ENCODE measurements at regions not wholly inside any gene's neighbourhood (a gene's known extent, or its start where the extent isn't known, plus 50 kb on each side); places are given as distances from the start of the nearest gene placed in this dataset.
"Not testable (repeated sequence)": the region's sequence is repeated elsewhere in the genome, so short reads cannot be mapped to it uniquely, and the experiment has no call there.

- DNase-seq, result no peak
Measured at GRCh38 chr4:141530627-141531026, 105.8 kb upstream of the IL15 start.

- DNase-seq, result no peak
Measured at GRCh38 chr4:141534985-141535384, 101.4 kb upstream of the IL15 start.

- DNase-seq, result no peak
Measured at GRCh38 chr4:141538001-141538400, 98.4 kb upstream of the IL15 start.

GRCh38 chr4:141540643-141541042 lies 95.7 kb upstream of the IL15 start:
- no peak for DNase-seq

- peak in 2 of 3 donors; percentile 20 to 29 for DNase-seq
Measured at GRCh38 chr4:141541851-141542250, 94.5 kb upstream of the IL15 start.

GRCh38 chr4:141543176-141543575 lies 93.2 kb upstream of the IL15 start:
- DNase-seq, result no peak

- DNase-seq, result no peak
Measured at GRCh38 chr4:141543706-141544105, 92.7 kb upstream of the IL15 start.

GRCh38 chr4:141548791-141549190 lies 87.6 kb upstream of the IL15 start:
- DNase-seq, result no peak

- DNase-seq, result no peak
Measured at GRCh38 chr4:141560056-141560455, 76.3 kb upstream of the IL15 start.

- no peak for DNase-seq
Measured at GRCh38 chr4:141562649-141563048, 73.7 kb upstream of the IL15 start.

GRCh38 chr4:141563723-141564122 lies 72.7 kb upstream of the IL15 start:
- DNase-seq, result no peak

- DNase-seq, result not testable (repeated sequence)
Measured at GRCh38 chr4:141564961-141565360, 71.4 kb upstream of the IL15 start.

- no peak for DNase-seq
Measured at GRCh38 chr4:141565379-141566089, 70.8 kb upstream of the IL15 start.

GRCh38 chr4:141567326-141567915 lies 69.0 kb upstream of the IL15 start:
- no peak for DNase-seq

- DNase-seq, result peak in 1 of 3 donors; percentile 16
Measured at GRCh38 chr4:141569141-141569540, 67.2 kb upstream of the IL15 start.

- DNase-seq, result no peak
Measured at GRCh38 chr4:141570290-141570689, 66.1 kb upstream of the IL15 start.

- DNase-seq, result peak in 1 of 3 donors; percentile 8
Measured at GRCh38 chr4:141571362-141571761, 65.0 kb upstream of the IL15 start.

- no peak for DNase-seq
Measured at GRCh38 chr4:141571793-141572192, 64.6 kb upstream of the IL15 start.

- DNase-seq, result no peak
Measured at GRCh38 chr4:141573678-141574077, 62.7 kb upstream of the IL15 start.

- peak; percentile 18 to 61 (median 44) for DNase-seq
Measured at GRCh38 chr4:141575884-141576283, 60.5 kb upstream of the IL15 start.

GRCh38 chr4:141576585-141577110 lies 59.7 kb upstream of the IL15 start:
- DNase-seq, result no peak

GRCh38 chr4:141578451-141578850 lies 57.9 kb upstream of the IL15 start:
- DNase-seq, result no peak

- DNase-seq, result no peak
Measured at GRCh38 chr4:141580523-141580922, 55.9 kb upstream of the IL15 start.

Data from muscle of back (tissue), 3 donors.